Bronchial epithelial cell (primary cell): ENCODE measurements at regions not wholly inside any gene's neighbourhood (a gene's known extent, or its start where the extent isn't known, plus 50 kb on each side); places are given as distances from the start of the nearest gene placed in this dataset.

Experiments
- DNase-seq: peaks from one replicate; pipeline ENCODE4 v3.0.0-alpha.2; 2010; ENCODE audit warnings: low read depth
- FAIRE-seq: peaks from 2 replicates; lab custom pipeline; 2011; peaks lifted over from hg19 to GRCh38; lab: Jason Lieb, UNC
- H3K27me3 ChIP-seq: 2 replicates; pipeline ENCODE4 v1.5.1; 2011; ENCODE audit warnings: low read length; ENCODE audit not compliant: control insufficient read depth, insufficient read depth
- H3K36me3 ChIP-seq: 2 replicates; pipeline ENCODE4 v1.5.1; 2011; ENCODE audit warnings: low read length; ENCODE audit not compliant: control insufficient read depth, insufficient read depth
- H3K4me3 ChIP-seq: 2 replicates; pipeline ENCODE4 v1.5.1; 2011; ENCODE audit warnings: mild to moderate bottlenecking, low read depth, low read length, control low read depth
- TF ChIP-seq, protein P1 (sequence below): IDR thresholded peaks from 2 replicates; pipeline ENCODE4 v1.5.1; 2011; ENCODE audit warnings: mild to moderate bottlenecking, moderate library complexity, low read length, control low read depth, inconsistent platforms; ENCODE audit not compliant: insufficient read depth, severe bottlenecking

- TF ChIP-seq, protein P1, sequence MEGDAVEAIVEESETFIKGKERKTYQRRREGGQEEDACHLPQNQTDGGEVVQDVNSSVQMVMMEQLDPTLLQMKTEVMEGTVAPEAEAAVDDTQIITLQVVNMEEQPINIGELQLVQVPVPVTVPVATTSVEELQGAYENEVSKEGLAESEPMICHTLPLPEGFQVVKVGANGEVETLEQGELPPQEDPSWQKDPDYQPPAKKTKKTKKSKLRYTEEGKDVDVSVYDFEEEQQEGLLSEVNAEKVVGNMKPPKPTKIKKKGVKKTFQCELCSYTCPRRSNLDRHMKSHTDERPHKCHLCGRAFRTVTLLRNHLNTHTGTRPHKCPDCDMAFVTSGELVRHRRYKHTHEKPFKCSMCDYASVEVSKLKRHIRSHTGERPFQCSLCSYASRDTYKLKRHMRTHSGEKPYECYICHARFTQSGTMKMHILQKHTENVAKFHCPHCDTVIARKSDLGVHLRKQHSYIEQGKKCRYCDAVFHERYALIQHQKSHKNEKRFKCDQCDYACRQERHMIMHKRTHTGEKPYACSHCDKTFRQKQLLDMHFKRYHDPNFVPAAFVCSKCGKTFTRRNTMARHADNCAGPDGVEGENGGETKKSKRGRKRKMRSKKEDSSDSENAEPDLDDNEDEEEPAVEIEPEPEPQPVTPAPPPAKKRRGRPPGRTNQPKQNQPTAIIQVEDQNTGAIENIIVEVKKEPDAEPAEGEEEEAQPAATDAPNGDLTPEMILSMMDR = no peak
- DNase-seq (no peak), FAIRE-seq (no peak)
- Histone ChIP-seq H3K4me3 (no peak overlapping the region), H3K27me3 (no peaks in the 10 kb centered on the region), H3K36me3 (no peaks in the 10 kb centered on the region)
Measured at GRCh38 chr19:31068268-31068667, 281.0 kb downstream of the TSHZ3 start.

DNA sequence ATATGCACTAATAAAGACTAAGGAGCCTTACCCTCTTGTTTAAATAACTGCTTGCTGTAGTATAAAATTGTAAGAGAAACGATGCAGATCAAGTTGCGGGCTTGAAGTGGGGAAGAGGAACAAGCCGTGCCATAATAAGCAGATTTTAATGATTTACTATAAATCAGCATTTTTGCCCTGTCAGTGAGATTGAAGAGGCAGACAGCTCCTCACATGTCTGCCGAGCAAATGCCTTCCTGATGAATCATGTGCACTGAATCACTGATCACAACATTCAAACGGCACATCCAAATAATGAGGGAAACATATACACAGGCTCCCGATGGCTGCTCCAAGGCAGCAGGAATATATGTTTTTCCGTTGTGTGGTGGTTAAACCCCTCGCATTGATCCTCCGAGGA lies 282.9 kb downstream of the TSHZ3 start:
- FAIRE-seq = no peak
- TF ChIP-seq, protein P1 = no peak
- Histone ChIP-seq H3K36me3 (no peaks in the 10 kb centered on the region), H3K27me3 (no peaks in the 10 kb centered on the region), H3K4me3 (no peak overlapping the region)
- peak; percentile 86 for DNase-seq

GRCh38 chr19:31064491-31064890 lies 284.7 kb downstream of the TSHZ3 start:
- TF ChIP-seq, protein P1 = no peak
- H3K4me3 ChIP-seq = no peak overlapping the region
- no peaks in the 10 kb centered on the region for H3K27me3 ChIP-seq
- FAIRE-seq = no peak
- DNase-seq = peak; percentile 23
- no peaks in the 10 kb centered on the region for H3K36me3 ChIP-seq

- TF ChIP-seq, protein P1 = no peak
- FAIRE-seq (no peak), DNase-seq (no peak)
- no peaks in the 10 kb centered on the region for H3K27me3 ChIP-seq
- no peaks in the 10 kb centered on the region for H3K36me3 ChIP-seq
- no peak overlapping the region for H3K4me3 ChIP-seq
Measured at GRCh38 chr19:31058676-31059340, 290.4 kb downstream of the TSHZ3 start.

GRCh38 chr19:31057476-31057875 lies 291.8 kb downstream of the TSHZ3 start:
- FAIRE-seq (no peak), DNase-seq (no peak)
- no peaks in the 10 kb centered on the region for H3K36me3 ChIP-seq
- TF ChIP-seq, protein P1 = no peak
- no peak overlapping the region for H3K4me3 ChIP-seq
- H3K27me3 ChIP-seq = no peaks in the 10 kb centered on the region

GRCh38 chr19:31055454-31055853 lies 293.8 kb downstream of the TSHZ3 start:
- no peak for FAIRE-seq
- TF ChIP-seq, protein P1 = no peak
- Histone ChIP-seq H3K4me3 (no peak overlapping the region), H3K36me3 (no peaks in the 10 kb centered on the region), H3K27me3 (no peaks in the 10 kb centered on the region)
- no peak for DNase-seq
